ENCODE measurements at regions not wholly inside any gene's neighbourhood (a gene's known extent, or its start where the extent isn't known, plus 50 kb on each side); places are given as distances from the start of the nearest gene placed in this dataset.

- TF ChIP-seq CTCF (IDR thresholded peaks at IDR 0.05) (no peak), POLR2A (IDR thresholded peaks at IDR 0.05) (no peak)
These were observed 297.6 kb downstream of the RPLP1 start for GRCh38 chr15:69750253-69750652.

Measured in thyroid gland (tissue), 4 donors.